LNCaP clone FGC (cell line): ENCODE measurements at regions not wholly inside any gene's neighbourhood (a gene's known extent, or its start where the extent isn't known, plus 50 kb on each side); places are given as distances from the start of the nearest gene placed in this dataset.

Source experiments
- DNase-seq: peaks from one replicate; pipeline ENCODE4 v3.0.0-alpha.2; 2011; ENCODE audit warnings: low read depth
- H3K4me3 ChIP-seq: 2 replicates; pipeline ENCODE4 v1.5.1; 2011; ENCODE audit warnings: mild to moderate bottlenecking, low read depth, low read length, control low read depth
- CTCF ChIP-seq: IDR thresholded peaks from 2 replicates; pipeline ENCODE4 v1.5.1; 2012; ENCODE audit warnings: mild to moderate bottlenecking; ENCODE audit not compliant: control insufficient read depth, insufficient read depth; ENCODE audit errors: extremely low read depth

- peak overlapping the region; percentile 84 for H3K4me3 ChIP-seq
- peak; percentile 97 for TF ChIP-seq CTCF
- peak; percentile 46 for DNase-seq
These were observed 116.6 kb upstream of the GRK3 start for GRCh38 chr22:25447686-25448434.

- peak overlapping the region; percentile 84 for H3K4me3 ChIP-seq
- TF ChIP-seq CTCF: no peak
- no peak for DNase-seq
These were observed 115.9 kb upstream of the GRK3 start for GRCh38 chr22:25448435-25449051.

- no peak for DNase-seq
- TF ChIP-seq CTCF: no peak
- H3K4me3 ChIP-seq: peak overlapping the region; percentile 84
These were observed 114.6 kb upstream of the GRK3 start for GRCh38 chr22:25449781-25450317.

GRCh38 chr22:25451480-25452114 lies 112.9 kb upstream of the GRK3 start:
- TF ChIP-seq CTCF: no peak
- DNase-seq: no peak
- no peak overlapping the region for H3K4me3 ChIP-seq

DNA sequence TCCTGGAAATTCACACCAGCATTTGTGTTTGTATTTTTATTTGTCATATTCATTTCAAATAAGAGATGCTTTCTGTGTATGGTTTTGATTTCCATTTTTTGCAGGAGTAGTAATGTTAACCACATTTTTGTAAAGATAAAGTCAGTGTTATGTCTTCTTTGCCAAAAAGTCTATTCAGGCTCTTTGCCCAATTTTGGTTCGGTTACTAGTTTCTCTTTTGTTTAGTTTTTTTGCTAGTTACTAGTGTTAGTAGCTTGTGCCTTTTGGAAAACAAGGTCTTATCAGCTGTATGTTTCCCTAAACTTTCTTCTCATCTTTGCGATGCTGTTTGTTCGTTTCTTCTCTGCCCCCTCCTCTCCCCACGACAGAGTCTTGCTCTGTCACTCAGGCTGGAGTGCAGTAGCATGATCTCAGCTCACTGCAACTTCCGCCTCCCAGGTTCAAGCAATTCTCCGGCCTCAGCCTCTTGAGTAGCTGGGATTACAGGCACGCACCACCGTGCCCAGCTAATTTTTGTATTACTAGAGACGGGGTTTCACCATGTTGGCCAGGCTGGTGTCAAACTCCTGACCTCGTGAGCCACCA lies 112.3 kb upstream of the GRK3 start:
- DNase-seq: no peak
- H3K4me3 ChIP-seq: no peak overlapping the region
- no peak for TF ChIP-seq CTCF

DNA sequence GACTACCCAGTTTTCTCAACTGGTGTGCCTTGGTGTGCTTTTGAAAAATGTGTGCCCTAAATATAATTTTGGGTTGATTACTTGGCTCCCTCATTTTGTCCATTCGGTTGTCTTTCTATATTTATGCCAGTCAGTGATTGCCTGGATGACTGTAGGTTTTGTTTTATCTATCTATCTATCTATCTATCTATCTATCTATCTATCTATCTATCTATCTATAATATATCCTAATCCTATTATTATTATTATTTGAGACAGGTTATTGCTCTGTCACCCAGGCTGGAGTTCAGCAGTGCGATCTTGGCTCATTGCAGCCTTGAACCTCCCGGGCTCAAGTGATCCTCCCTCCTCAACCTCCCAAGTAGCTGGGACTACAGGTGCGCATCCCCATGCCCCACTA lies 111.4 kb upstream of the GRK3 start:
- no peak overlapping the region for H3K4me3 ChIP-seq
- TF ChIP-seq CTCF: no peak
- no peak for DNase-seq
